GM12878 (cell line): ENCODE measurements at regions not wholly inside any gene's neighbourhood (a gene's known extent, or its start where the extent isn't known, plus 50 kb on each side); places are given as distances from the start of the nearest gene placed in this dataset.

Experiments
- ATAC-seq: fragments of 200-7000 bp; cut with Tn5 transposase; 3 replicates; pipeline ENCODE4 v1.9.1; 2020; ENCODE audit warnings: mild to moderate bottlenecking, moderate library complexity
- BruUV-seq: library from RNA; stranded (reverse); fragments of 400-500 nt; replicated peaks from 2 replicates; lab custom pipeline; 2021; lab: Mats Ljungman, UMichigan
- CTCF ChIA-PET: fragments of 300-600 bp; sonication (Branson Sonifier 250); formaldehyde crosslinking; extraction: SDS; loops from one replicate; lab custom pipeline; 2021; ENCODE audit warnings: inconsistent platforms; lab: Yijun Ruan, JAX
- POLR2A ChIA-PET: fragments of 350-600 bp; formaldehyde crosslinking; extraction: SDS; loops from one replicate; lab custom pipeline; 2021; ENCODE audit warnings: inconsistent platforms; lab: Charles Lee
- RAD21 ChIA-PET: fragments of 300-600 bp; sonication (Branson Sonifier 250); formaldehyde crosslinking; loops from one replicate; lab custom pipeline; 2023; ENCODE audit warnings: antibody characterized with exemption; ENCODE audit not compliant: unreplicated experiment; lab: Charles Lee
- SMC1A ChIA-PET: fragments of 300-600 bp; sonication (Branson Sonifier 250); formaldehyde crosslinking; loops from one replicate; lab custom pipeline; 2023; ENCODE audit not compliant: unreplicated experiment, uncharacterized antibody; lab: Charles Lee
- DNase-seq: peaks from one replicate; pipeline ENCODE4 v3.0.0-alpha.2; 2011; ENCODE audit warnings: low read depth, low spot score
- FAIRE-seq: peaks from 3 replicates; lab custom pipeline; 2011; peaks lifted over from hg19 to GRCh38; lab: Jason Lieb, UNC
- H2AFZ ChIP-seq: 2 replicates; pipeline ENCODE4 v1.6.0; 2011; ENCODE audit warnings: low read depth, low read length, control low read depth; ENCODE audit not compliant: control insufficient read depth
- H3K27ac ChIP-seq: 2 replicates; pipeline ENCODE4 v1.5.1; 2011; ENCODE audit warnings: control low read depth; ENCODE audit not compliant: control insufficient read depth, insufficient read depth
- H3K27me3 ChIP-seq, 2 experiments: replicated peaks in 1 of 2; 2 replicates each; pipeline versions ENCODE4 v1.6.0 to v1.6.1; 2011; ENCODE audit warnings: low read length in 1 of 2; ENCODE audit not compliant: control insufficient read depth in 2 of 2, insufficient read depth in 2 of 2
- H3K36me3 ChIP-seq, 2 experiments: 2 replicates each; pipeline ENCODE4 v1.5.1; 2011; ENCODE audit warnings: low read length in 1 of 2; ENCODE audit not compliant: control insufficient read depth in 2 of 2, insufficient read depth in 2 of 2
- H3K4me1 ChIP-seq: 2 replicates; pipeline ENCODE4 v1.6.1; 2011; ENCODE audit warnings: mild to moderate bottlenecking, low read length, moderate library complexity, mixed read lengths; ENCODE audit not compliant: control insufficient read depth, insufficient read depth
- H3K4me2 ChIP-seq: 2 replicates; pipeline ENCODE4 v1.6.0; 2011; ENCODE audit warnings: control low read depth; ENCODE audit not compliant: control insufficient read depth, insufficient read depth
- H3K4me3 ChIP-seq: fragments of 200-600 bp; sonication (generic); 2 replicates; pipeline ENCODE4 v1.5.1; 2016
- H3K79me2 ChIP-seq: 2 replicates; pipeline ENCODE4 v1.6.0; 2011; ENCODE audit warnings: low read length; ENCODE audit not compliant: control insufficient read depth, insufficient read depth
- H3K9ac ChIP-seq: 2 replicates; pipeline ENCODE4 v1.8.0; 2011; ENCODE audit warnings: low read length, control low read depth, mixed read lengths; ENCODE audit not compliant: control insufficient read depth, insufficient read depth
- H3K9me3 ChIP-seq: replicated peaks from 3 replicates; pipeline ENCODE4 v1.5.1; 2011; ENCODE audit warnings: mild to moderate bottlenecking, low read length; ENCODE audit not compliant: control insufficient read depth, insufficient read depth
- H4K20me1 ChIP-seq: 2 replicates; pipeline ENCODE4 v1.6.0; 2011; ENCODE audit not compliant: control insufficient read depth, insufficient read depth
- ASH2L ChIP-seq: fragments of 300-600, 200-600 bp; sonication (generic); IDR thresholded peaks from 2 replicates; pipeline ENCODE4 v1.6.1; 2017; ENCODE audit warnings: low read depth, mild to moderate bottlenecking, borderline replicate concordance
- CEBPB ChIP-seq, 2 experiments: fragments of 150-350 bp in 1 of 2; IDR thresholded peaks; 2 replicates each; pipeline ENCODE4 v1.6.1; 2012 to 2014; ENCODE audit warnings: low read depth in 2 of 2, low read length in 2 of 2, borderline replicate concordance in 1 of 2, inconsistent platforms in 1 of 2
- EP300 ChIP-seq, 2 experiments: fragments of 150-350 bp in 1 of 2; IDR thresholded peaks; 2 replicates each; pipeline ENCODE4 v1.6.1; 2011 to 2012; ENCODE audit warnings: low read depth in 2 of 2, low read length in 2 of 2, borderline replicate concordance in 1 of 2, improper control_type of control experiment in 1 of 2, inconsistent platforms in 1 of 2; ENCODE audit not compliant: control insufficient read depth in 1 of 2
- MYC ChIP-seq: IDR thresholded peaks from 2 replicates; pipeline ENCODE4 v1.6.1; 2011; ENCODE audit warnings: mild to moderate bottlenecking, low read length, moderate library complexity, inconsistent platforms; ENCODE audit not compliant: insufficient read depth, insufficient replicate concordance, insufficient read length, severe bottlenecking
- NR2C2 ChIP-seq: IDR thresholded peaks from 2 replicates; pipeline ENCODE4 v1.6.1; 2011; ENCODE audit warnings: borderline replicate concordance, low read depth; ENCODE audit not compliant: control insufficient read depth, insufficient read length
- SIX5 ChIP-seq: IDR thresholded peaks from 2 replicates; pipeline ENCODE4 v1.6.1; 2011; ENCODE audit warnings: mild to moderate bottlenecking, low read depth, low read length, moderate library complexity; ENCODE audit not compliant: severe bottlenecking
- SRF ChIP-seq, 2 experiments: IDR thresholded peaks; 2 replicates each; pipeline ENCODE4 v1.6.1; 2011; ENCODE audit warnings: low read depth in 2 of 2, low read length in 2 of 2, mild to moderate bottlenecking in 1 of 2, moderate library complexity in 1 of 2
- WGBS: methylation state at CpG from one replicate; pipeline ENCODE4 v1.1.6; 2016; ENCODE audit warnings: low lambda C conversion rate; ENCODE audit not compliant: insufficient replicate concordance, insufficient coverage; ENCODE audit errors: missing lambda C conversion rate; 5-methylcytosine and 5-hydroxymethylcytosine counted together
- in situ Hi-C: fragments of 300-500 bp; cut with MboI; formaldehyde crosslinking; loops from 9 replicates; pipeline ENCODE4 v1.14.3; 2018; ENCODE audit warnings: mixed read lengths
- intact Hi-C: fragments of 100-400 bp; cut with micrococcal nuclease; formaldehyde crosslinking; loops from one replicate; pipeline ENCODE4 v1.14.2; 2022; ENCODE audit not compliant: unreplicated experiment
- TF ChIP-seq, protein P1 (sequence below): fragments of 450-650 bp; conservative IDR thresholded peaks from 2 replicates; pipeline ENCODE4 v1.6.1; 2017; ENCODE audit warnings: mild to moderate bottlenecking, moderate library complexity
- TF ChIP-seq, protein P2 (sequence below), 3 experiments: IDR thresholded peaks in 2 of 3; conservative IDR thresholded peaks in 1 of 3; 2 replicates each; pipeline ENCODE4 v1.5.1; 2011; ENCODE audit warnings: low read depth in 3 of 3, low read length in 3 of 3, mild to moderate bottlenecking in 3 of 3, control low read depth in 2 of 3, moderate library complexity in 2 of 3, inconsistent platforms in 1 of 3, mixed read lengths in 1 of 3; ENCODE audit not compliant: control insufficient read depth in 2 of 3, insufficient read depth in 1 of 3; ENCODE audit errors: extremely low read depth in 1 of 3

DNA sequence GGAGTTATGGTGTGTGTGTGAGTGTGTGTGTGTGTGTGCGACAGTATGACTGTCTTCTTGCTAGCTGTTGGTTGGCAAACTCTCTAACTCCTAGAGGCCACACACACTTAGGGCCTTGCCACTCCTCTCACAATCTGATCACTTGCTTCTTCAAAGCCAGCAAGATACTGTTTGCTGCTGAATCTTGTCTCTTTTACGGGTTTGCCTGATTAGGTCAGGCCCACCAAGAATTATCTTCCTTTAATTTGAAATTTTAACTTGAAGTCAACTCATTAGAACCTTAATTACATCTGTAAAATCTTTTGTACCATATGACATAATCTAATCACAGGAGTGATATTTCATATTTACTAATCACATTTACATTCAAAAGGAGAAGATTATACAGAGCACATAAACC is 359.2 kb upstream of the SGCG start:
- ATAC-seq (no peak), DNase-seq (no peak), FAIRE-seq (no peak)
- Histone ChIP-seq H3K4me3 (no peak overlapping the region), H3K4me1 (no peaks in the 10 kb centered on the region), H3K27me3 (no peaks in the 10 kb centered on the region), H3K36me3 (no peaks in the 10 kb centered on the region), H3K9ac (no peak overlapping the region), H3K79me2 (no peaks in the 10 kb centered on the region), H3K27ac (no peak overlapping the region), H2AFZ (no peak overlapping the region), H3K9me3 (no peaks in the 10 kb centered on the region), H4K20me1 (no peaks in the 10 kb centered on the region), H3K4me2 (no peak overlapping the region)
- ChIA-PET RAD21 (no interaction called here), CTCF (no interaction called here), SMC1A (interaction anchor here (1.0 to 1.1 kb wide), 2 partner anchors 18 to 199 kb away, joined by 3 read pairs; no protein-coding TSS in a partner anchor), POLR2A (no interaction called here)
- intact Hi-C loops (loop anchor here (5.0 kb wide), 1 partner anchor 61 kb away; no protein-coding TSS in a partner anchor), in situ Hi-C loops (no loop called here)
- BruUV-seq = no TSS peak
- TF ChIP-seq ASH2L = no peak
- TF ChIP-seq, protein P1, sequence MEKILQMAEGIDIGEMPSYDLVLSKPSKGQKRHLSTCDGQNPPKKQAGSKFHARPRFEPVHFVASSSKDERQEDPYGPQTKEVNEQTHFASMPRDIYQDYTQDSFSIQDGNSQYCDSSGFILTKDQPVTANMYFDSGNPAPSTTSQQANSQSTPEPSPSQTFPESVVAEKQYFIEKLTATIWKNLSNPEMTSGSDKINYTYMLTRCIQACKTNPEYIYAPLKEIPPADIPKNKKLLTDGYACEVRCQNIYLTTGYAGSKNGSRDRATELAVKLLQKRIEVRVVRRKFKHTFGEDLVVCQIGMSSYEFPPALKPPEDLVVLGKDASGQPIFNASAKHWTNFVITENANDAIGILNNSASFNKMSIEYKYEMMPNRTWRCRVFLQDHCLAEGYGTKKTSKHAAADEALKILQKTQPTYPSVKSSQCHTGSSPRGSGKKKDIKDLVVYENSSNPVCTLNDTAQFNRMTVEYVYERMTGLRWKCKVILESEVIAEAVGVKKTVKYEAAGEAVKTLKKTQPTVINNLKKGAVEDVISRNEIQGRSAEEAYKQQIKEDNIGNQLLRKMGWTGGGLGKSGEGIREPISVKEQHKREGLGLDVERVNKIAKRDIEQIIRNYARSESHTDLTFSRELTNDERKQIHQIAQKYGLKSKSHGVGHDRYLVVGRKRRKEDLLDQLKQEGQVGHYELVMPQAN = no peak
- no peak for TF ChIP-seq SRF (IDR thresholded peaks at IDR 0.05; ENCODE audit: low read depth in 2 of 2, low read length in 2 of 2)
- TF ChIP-seq EP300 (IDR thresholded peaks at IDR 0.05; ENCODE audit: borderline replicate concordance in 1 of 2, control insufficient read depth in 1 of 2, low read depth in 2 of 2, low read length in 2 of 2) = no peak
- TF ChIP-seq NR2C2 = no peak
- TF ChIP-seq SIX5 = no peak
- TF ChIP-seq, protein P2, sequence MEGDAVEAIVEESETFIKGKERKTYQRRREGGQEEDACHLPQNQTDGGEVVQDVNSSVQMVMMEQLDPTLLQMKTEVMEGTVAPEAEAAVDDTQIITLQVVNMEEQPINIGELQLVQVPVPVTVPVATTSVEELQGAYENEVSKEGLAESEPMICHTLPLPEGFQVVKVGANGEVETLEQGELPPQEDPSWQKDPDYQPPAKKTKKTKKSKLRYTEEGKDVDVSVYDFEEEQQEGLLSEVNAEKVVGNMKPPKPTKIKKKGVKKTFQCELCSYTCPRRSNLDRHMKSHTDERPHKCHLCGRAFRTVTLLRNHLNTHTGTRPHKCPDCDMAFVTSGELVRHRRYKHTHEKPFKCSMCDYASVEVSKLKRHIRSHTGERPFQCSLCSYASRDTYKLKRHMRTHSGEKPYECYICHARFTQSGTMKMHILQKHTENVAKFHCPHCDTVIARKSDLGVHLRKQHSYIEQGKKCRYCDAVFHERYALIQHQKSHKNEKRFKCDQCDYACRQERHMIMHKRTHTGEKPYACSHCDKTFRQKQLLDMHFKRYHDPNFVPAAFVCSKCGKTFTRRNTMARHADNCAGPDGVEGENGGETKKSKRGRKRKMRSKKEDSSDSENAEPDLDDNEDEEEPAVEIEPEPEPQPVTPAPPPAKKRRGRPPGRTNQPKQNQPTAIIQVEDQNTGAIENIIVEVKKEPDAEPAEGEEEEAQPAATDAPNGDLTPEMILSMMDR (IDR thresholded peaks at IDR 0.05 in 2 of 3, conservative IDR thresholded peaks at IDR 0.05 in 1 of 3; ENCODE audit: control insufficient read depth in 2 of 3, extremely low read depth in 1 of 3, insufficient read depth in 1 of 3, low read depth in 3 of 3, low read length in 3 of 3) = no peak
- TF ChIP-seq CEBPB (IDR thresholded peaks at IDR 0.05; ENCODE audit: borderline replicate concordance in 1 of 2, low read depth in 2 of 2, low read length in 2 of 2) = no peak
- no peak for TF ChIP-seq MYC
- 80% methylated on average over 2 of the region's 2 CpGs for WGBS
